Naive thymus-derived CD8-positive, alpha-beta T cell (primary cell): ENCODE measurements at regions not wholly inside any gene's neighbourhood (a gene's known extent, or its start where the extent isn't known, plus 50 kb on each side); places are given as distances from the start of the nearest gene placed in this dataset.
A peak's percentile ranks its signal among the peaks of the same experiment; 100 is the strongest.

Experiments used
- ATAC-seq, 2 donors: fragments of 150-1000 bp; cut with Tn5 transposase in 1 of 2; sonication (Bioruptor Pico), chemical (Tn5 transposase) in 1 of 2; 1 replicate in 1 of 2; 2 replicates in 1 of 2; pipeline ENCODE4 v1.10.0; 2021; ENCODE audit warnings: mild to moderate bottlenecking in 2 of 2, moderate library complexity in 2 of 2
- POLR2A ChIA-PET: fragments of 350-600 bp; sonication (Branson Sonifier 250); formaldehyde crosslinking; loops from one replicate; lab custom pipeline; 2021; ENCODE audit warnings: antibody characterized with exemption; lab: Charles Lee
- DNase-seq, 10 donors: peaks; one replicate each; pipeline versions ENCODE4 v3.0.0 to v3.0.0-alpha.2; 2020 to 2022
- H3K27ac Mint-ChIP-seq, 10 donors: one replicate each; pipeline ENCODE4 v1.8.0; 2020 to 2022; ENCODE audit warnings: mild to moderate bottlenecking in 10 of 10, mixed read lengths in 10 of 10, moderate library complexity in 4 of 10, inconsistent platforms in 1 of 10
- H3K27me3 Mint-ChIP-seq, 5 donors: one replicate each; pipeline ENCODE4 v1.8.0; 2021 to 2022; ENCODE audit warnings: mixed read lengths in 5 of 5
- H3K36me3 Mint-ChIP-seq, 3 donors: one replicate each; pipeline ENCODE4 v1.8.0; 2020 to 2022; ENCODE audit warnings: mixed read lengths in 3 of 3, mild to moderate bottlenecking in 2 of 3, inconsistent platforms in 1 of 3
- H3K4me1 Mint-ChIP-seq, 4 donors: one replicate each; pipeline ENCODE4 v1.8.0; 2021 to 2022; ENCODE audit warnings: mixed read lengths in 4 of 4
- H3K4me3 Mint-ChIP-seq, 10 donors: one replicate each; pipeline ENCODE4 v1.8.0; 2020 to 2022; ENCODE audit warnings: mild to moderate bottlenecking in 10 of 10, mixed read lengths in 10 of 10, moderate library complexity in 6 of 10, inconsistent platforms in 1 of 10
- H3K9me3 Mint-ChIP-seq, 9 donors: one replicate each; pipeline ENCODE4 v1.8.0; 2020 to 2022; ENCODE audit warnings: mixed read lengths in 9 of 9, mild to moderate bottlenecking in 3 of 9, inconsistent platforms in 1 of 9, moderate library complexity in 1 of 9

GRCh38 chr15:69931156-69931555 is 166.6 kb downstream of the TLE3 start:
- Mint-ChIP-seq H3K36me3 (peaks cover 0 to 17% (median 0%) of the 10 kb centered on the region in 3 donors), H3K4me3 (no peak overlapping the region), H3K9me3 (peaks cover 0 to 24% (median 12%) of the 10 kb centered on the region in 9 donors), H3K4me1 (no peaks in the 10 kb centered on the region), H3K27ac (no peak overlapping the region), H3K27me3 (peaks cover 0 to 22% (median 7%) of the 10 kb centered on the region in 5 donors)
- ATAC-seq (no peak), DNase-seq (no peak)
- POLR2A ChIA-PET, result no interaction called here

- DNase-seq, result no peak
- Mint-ChIP-seq H3K4me1 (peaks cover 0 to 3% (median under 1%) of the 10 kb centered on the region in 4 donors), H3K27me3 (peaks cover 0 to 22% (median 5%) of the 10 kb centered on the region in 5 donors)
Measured at GRCh38 chr15:69934607-69935006, 163.1 kb downstream of the TLE3 start.

GRCh38 chr15:69939513-69940440 is 157.9 kb downstream of the TLE3 start:
- POLR2A ChIA-PET, result no interaction called here
- H3K9me3 Mint-ChIP-seq, result peaks cover 0 to 13% (median 9%) of the 10 kb centered on the region in 9 donors

More at GRCh38 chr15:69934607-69935006, 163.1 kb downstream of the TLE3 start:
- no peak for ATAC-seq
- POLR2A ChIA-PET, result no interaction called here
- H3K27ac Mint-ChIP-seq, result no peak overlapping the region
- H3K36me3 Mint-ChIP-seq, result peaks cover 0 to 11% (median 0%) of the 10 kb centered on the region in 3 donors
- H3K4me3 Mint-ChIP-seq, result no peak overlapping the region
- peaks cover 0 to 18% (median 11%) of the 10 kb centered on the region in 9 donors for H3K9me3 Mint-ChIP-seq

GRCh38 chr15:69940441-69941300 is 157.0 kb downstream of the TLE3 start:
- POLR2A ChIA-PET, result no interaction called here
- Mint-ChIP-seq H3K36me3 (peaks cover 0 to 3% (median 0%) of the 10 kb centered on the region in 3 donors), H3K9me3 (peaks cover 0 to 4% (median 3%) of the 10 kb centered on the region in 9 donors), H3K4me1 (peaks cover 0 to 3% (median under 1%) of the 10 kb centered on the region in 4 donors), H3K27ac (peak overlapping the region in 1 of 10 donors; percentile 38), H3K27me3 (peaks cover 0 to 5% (median 0%) of the 10 kb centered on the region in 5 donors), H3K4me3 (no peak overlapping the region)
- DNase-seq (no peak), ATAC-seq (no peak)

More at GRCh38 chr15:69939513-69940440, 157.9 kb downstream of the TLE3 start:
- peak overlapping the region in 1 of 10 donors; percentile 20 for H3K27ac Mint-ChIP-seq
- H3K4me3 Mint-ChIP-seq, result no peak overlapping the region
- ATAC-seq, result no peak
- no peak for DNase-seq
- H3K36me3 Mint-ChIP-seq, result peaks cover 0 to 9% (median 0%) of the 10 kb centered on the region in 3 donors
- H3K27me3 Mint-ChIP-seq, result peaks cover 0 to 11% (median 0%) of the 10 kb centered on the region in 5 donors
- H3K4me1 Mint-ChIP-seq, result peaks cover 0 to 3% (median under 1%) of the 10 kb centered on the region in 4 donors

- peaks cover 0 to 3% (median under 1%) of the 10 kb centered on the region in 4 donors for H3K4me1 Mint-ChIP-seq
- ATAC-seq (no peak), DNase-seq (no peak)
- H3K4me3 Mint-ChIP-seq, result no peak overlapping the region
- no peak overlapping the region for H3K27ac Mint-ChIP-seq
- POLR2A ChIA-PET, result no interaction called here
- H3K9me3 Mint-ChIP-seq, result no peaks in the 10 kb centered on the region
- peaks cover 0 to 5% (median 1%) of the 10 kb centered on the region in 5 donors for H3K27me3 Mint-ChIP-seq
- H3K36me3 Mint-ChIP-seq, result no peaks in the 10 kb centered on the region
Measured at GRCh38 chr15:69941301-69941605, 156.5 kb downstream of the TLE3 start.

GRCh38 chr15:69941706-69942495 is 155.8 kb downstream of the TLE3 start:
- Mint-ChIP-seq H3K4me1 (peaks cover 0 to 3% (median under 1%) of the 10 kb centered on the region in 4 donors), H3K27me3 (peaks cover 0 to 5% (median 2%) of the 10 kb centered on the region in 5 donors), H3K4me3 (no peak overlapping the region), H3K9me3 (no peaks in the 10 kb centered on the region), H3K36me3 (no peaks in the 10 kb centered on the region), H3K27ac (no peak overlapping the region)
- ATAC-seq (no peak), DNase-seq (no peak)
- POLR2A ChIA-PET, result no interaction called here

- Mint-ChIP-seq H3K9me3 (no peaks in the 10 kb centered on the region), H3K27ac (no peak overlapping the region)
- POLR2A ChIA-PET, result no interaction called here
Measured at GRCh38 chr15:69943637-69944036, 154.1 kb downstream of the TLE3 start.

GRCh38 chr15:69945729-69946128 is 152.0 kb downstream of the TLE3 start:
- H3K4me1 Mint-ChIP-seq, result no peaks in the 10 kb centered on the region
- H3K4me3 Mint-ChIP-seq, result no peak overlapping the region

More at GRCh38 chr15:69943637-69944036, 154.1 kb downstream of the TLE3 start:
- Mint-ChIP-seq H3K4me1 (peaks cover 0 to 3% (median under 1%) of the 10 kb centered on the region in 4 donors), H3K4me3 (no peak overlapping the region), H3K27me3 (peaks cover 0 to 5% (median 2%) of the 10 kb centered on the region in 5 donors), H3K36me3 (no peaks in the 10 kb centered on the region)
- no peak for ATAC-seq
- DNase-seq, result no peak

GRCh38 chr15:69946870-69947269 is 150.8 kb downstream of the TLE3 start:
- ATAC-seq, result no peak
- Mint-ChIP-seq H3K4me3 (no peak overlapping the region), H3K27me3 (peaks cover 0 to 5% (median 2%) of the 10 kb centered on the region in 5 donors), H3K9me3 (no peaks in the 10 kb centered on the region), H3K36me3 (no peaks in the 10 kb centered on the region), H3K4me1 (no peaks in the 10 kb centered on the region), H3K27ac (no peak overlapping the region)
- DNase-seq, result no peak
- POLR2A ChIA-PET, result no interaction called here

More at GRCh38 chr15:69945729-69946128, 152.0 kb downstream of the TLE3 start:
- no peak overlapping the region for H3K27ac Mint-ChIP-seq
- ATAC-seq, result no peak
- no peaks in the 10 kb centered on the region for H3K9me3 Mint-ChIP-seq
- DNase-seq, result no peak
- POLR2A ChIA-PET, result no interaction called here
- H3K27me3 Mint-ChIP-seq, result peaks cover 0 to 5% (median 2%) of the 10 kb centered on the region in 5 donors
- no peaks in the 10 kb centered on the region for H3K36me3 Mint-ChIP-seq

- ATAC-seq (no peak), DNase-seq (no peak)
- no peak overlapping the region for H3K27ac Mint-ChIP-seq
- H3K27me3 Mint-ChIP-seq, result peaks cover 0 to 5% (median 0%) of the 10 kb centered on the region in 5 donors
- no peaks in the 10 kb centered on the region for H3K9me3 Mint-ChIP-seq
- no peaks in the 10 kb centered on the region for H3K4me1 Mint-ChIP-seq
- H3K36me3 Mint-ChIP-seq, result no peaks in the 10 kb centered on the region
- no peak overlapping the region for H3K4me3 Mint-ChIP-seq
- POLR2A ChIA-PET, result no interaction called here
Measured at GRCh38 chr15:69947394-69947793, 150.3 kb downstream of the TLE3 start.

- POLR2A ChIA-PET, result no interaction called here
- H3K36me3 Mint-ChIP-seq, result no peaks in the 10 kb centered on the region
- H3K27ac Mint-ChIP-seq, result no peak overlapping the region
Measured at GRCh38 chr15:69949485-69949884, 148.2 kb downstream of the TLE3 start.

More at GRCh38 chr15:69949485-69949884, 148.2 kb downstream of the TLE3 start:
- ATAC-seq (no peak), DNase-seq (no peak)
- H3K27me3 Mint-ChIP-seq, result peaks cover 0 to 5% (median 2%) of the 10 kb centered on the region in 5 donors
- no peak overlapping the region for H3K4me3 Mint-ChIP-seq
- H3K9me3 Mint-ChIP-seq, result no peaks in the 10 kb centered on the region
- H3K4me1 Mint-ChIP-seq, result no peaks in the 10 kb centered on the region
